GM23248 (cell line): ENCODE measurements at regions not wholly inside any gene's neighbourhood (a gene's known extent, or its start where the extent isn't known, plus 50 kb on each side); places are given as distances from the start of the nearest gene placed in this dataset.

Experiments
- EZH2 ChIP-seq: fragments of 200-600 bp; sonication (generic); IDR thresholded peaks from 2 replicates; pipeline ENCODE4 v1.6.1; 2018; ENCODE audit warnings: antibody characterized with exemption, mild to moderate bottlenecking; ENCODE audit not compliant: insufficient read depth, poor library complexity, severe bottlenecking
- EZH2phosphoT487 ChIP-seq: fragments of 200-600 bp; sonication (generic); IDR thresholded peaks from 2 replicates; pipeline ENCODE4 v1.6.1; 2018; ENCODE audit warnings: antibody characterized with exemption, moderate library complexity, mild to moderate bottlenecking, low read depth; ENCODE audit not compliant: insufficient read depth

DNA sequence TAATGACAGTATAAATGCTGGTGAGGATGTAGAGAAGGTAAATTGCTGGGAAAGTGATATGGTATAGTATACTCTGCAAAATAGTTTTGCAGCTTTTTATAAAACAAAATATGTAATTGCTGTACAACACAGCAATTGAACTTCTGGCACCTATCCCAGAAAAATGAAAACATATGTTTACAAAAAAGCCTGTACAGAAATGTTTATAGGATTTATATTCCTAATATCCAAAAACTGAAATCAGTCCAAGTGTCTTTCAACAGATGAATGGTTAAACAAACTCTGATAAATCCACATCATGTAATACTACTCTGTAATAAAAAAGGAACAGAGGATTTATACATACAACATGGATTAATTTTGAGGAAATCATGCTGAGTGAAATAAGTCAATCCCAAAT lies 198.4 kb upstream of the ACTRT1 start:
- TF ChIP-seq EZH2 (no peak), EZH2phosphoT487 (no peak)
